ENCODE measurements at regions not wholly inside any gene's neighbourhood (a gene's known extent, or its start where the extent isn't known, plus 50 kb on each side); places are given as distances from the start of the nearest gene placed in this dataset.

- no peak for DNase-seq (ENCODE audit: low spot score)
- intact Hi-C loops (cut with DNase I): no loop called here
These were observed 394.9 kb downstream of the GADD45G start for GRCh38 chr9:89999534-90000370.

DNA sequence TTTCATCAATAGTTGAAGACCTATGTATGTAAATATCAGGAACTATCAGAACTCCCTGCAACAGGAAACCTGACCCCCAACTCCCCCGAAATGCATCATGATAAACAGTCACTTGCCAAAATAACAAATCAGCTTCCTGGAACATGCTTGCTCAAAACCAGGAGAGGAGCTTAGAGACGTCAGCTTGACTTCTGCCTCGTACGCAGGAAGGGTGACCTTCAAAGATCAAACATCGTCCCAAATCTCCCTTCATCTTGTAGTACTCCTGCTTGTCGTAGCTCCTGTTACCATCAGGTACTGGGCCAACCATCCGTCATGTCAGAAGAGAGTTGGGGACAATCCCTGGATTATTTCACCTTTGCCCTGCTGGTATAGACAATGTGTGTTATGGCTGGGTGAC, 396.1 kb downstream of the GADD45G start:
- DNase-seq (ENCODE audit: low spot score): no peak
- intact Hi-C loops (cut with DNase I): no loop called here

- DNase-seq (ENCODE audit: low spot score): no peak
- intact Hi-C loops (cut with DNase I): no loop called here
These were observed 396.9 kb downstream of the GADD45G start for GRCh38 chr9:90001747-90002146.

DNA sequence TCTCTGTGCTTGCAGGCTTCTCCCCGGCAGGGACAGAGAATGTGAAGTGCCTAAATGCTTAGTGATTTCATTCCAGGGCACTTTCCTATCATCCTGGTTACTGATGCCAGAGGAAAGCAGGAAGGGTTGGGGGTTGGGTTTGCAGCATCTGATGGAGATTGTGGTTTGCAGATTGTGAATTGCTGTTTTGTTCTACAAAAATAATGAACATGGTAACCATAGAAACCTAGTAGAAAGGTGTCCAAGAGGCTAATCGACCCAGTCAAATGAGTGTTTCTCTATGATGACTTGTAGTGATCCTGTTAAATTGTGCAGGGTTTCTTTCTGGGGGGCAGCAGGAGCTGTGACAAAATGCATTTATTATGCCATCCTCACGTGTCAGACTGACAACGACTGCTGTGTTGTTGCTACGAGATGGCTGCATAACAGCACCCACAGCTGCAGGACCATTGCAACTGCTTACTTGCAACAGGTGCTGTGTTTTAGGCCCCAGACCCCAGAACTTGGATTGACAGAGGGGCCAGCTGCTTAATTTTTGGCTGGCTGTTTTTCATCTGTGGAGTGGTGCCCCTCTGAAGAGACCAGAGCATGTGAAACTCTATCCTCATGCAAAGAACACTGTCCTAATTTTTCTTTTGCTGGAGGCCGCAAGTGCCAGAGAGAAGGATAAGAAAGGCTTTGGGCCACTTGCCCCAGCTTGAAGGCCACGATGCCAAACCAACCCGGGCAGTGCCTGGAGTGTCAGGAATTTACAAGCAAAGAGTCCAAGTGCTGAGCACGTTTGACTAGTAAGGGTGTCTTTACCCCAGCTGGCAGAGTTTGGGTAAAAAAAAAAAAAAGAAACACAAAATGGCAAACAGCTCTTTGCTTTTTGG, 397.8 kb downstream of the GADD45G start:
- intact Hi-C loops (cut with DNase I): no loop called here
- no peak for DNase-seq (ENCODE audit: low spot score)

- intact Hi-C loops (cut with DNase I): no loop called here
- no peak for DNase-seq (ENCODE audit: low spot score)
These were observed 400.6 kb downstream of the GADD45G start for GRCh38 chr9:90005388-90005787.

GRCh38 chr9:90007516-90008440, 403.0 kb downstream of the GADD45G start:
- no peak for DNase-seq (ENCODE audit: low spot score)
- intact Hi-C loops (cut with DNase I): no loop called here

DNA sequence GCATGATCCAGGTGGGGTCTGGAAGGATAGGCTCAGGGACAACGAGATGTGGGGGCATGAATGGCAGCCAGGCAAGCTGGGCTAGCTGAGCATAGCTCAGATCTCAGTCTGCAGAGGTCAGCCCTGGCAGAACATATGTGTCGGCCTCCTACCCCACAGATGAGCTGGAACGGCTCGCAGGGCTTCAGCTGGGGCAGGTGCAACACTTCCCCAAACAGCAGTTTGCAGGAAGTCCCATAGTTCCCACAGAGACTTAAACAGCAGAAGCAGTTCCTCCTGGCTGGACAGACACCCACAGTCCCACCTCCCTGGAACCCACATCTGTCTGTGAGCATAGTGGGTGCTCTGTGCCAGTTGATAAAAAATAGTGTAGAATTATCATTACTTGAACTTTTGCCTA, 404.6 kb downstream of the GADD45G start:
- no peak for DNase-seq (ENCODE audit: low spot score)

DNA sequence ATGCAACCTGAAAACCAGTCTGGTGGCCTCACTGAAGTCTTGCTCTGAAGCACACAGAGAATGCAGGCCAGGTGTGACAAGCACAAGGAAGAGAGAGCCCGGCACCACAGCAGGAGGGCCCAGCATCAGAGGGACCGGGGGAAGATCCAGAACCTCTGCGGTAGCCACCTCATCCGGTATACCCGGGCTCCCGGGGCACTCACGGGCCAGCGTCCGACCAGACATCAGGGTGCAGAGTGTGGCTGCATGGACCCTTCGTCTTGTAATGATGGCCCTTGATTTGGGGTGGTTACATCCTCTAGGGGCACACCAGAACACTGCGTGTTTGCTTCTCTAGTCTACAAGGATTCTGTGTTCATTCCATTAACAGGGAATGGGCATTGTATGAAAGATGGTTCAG, 406.0 kb downstream of the GADD45G start:
- intact Hi-C loops (cut with DNase I): no loop called here
- no peak for DNase-seq (ENCODE audit: low spot score)

More for the DNA sequence above, 404.6 kb downstream of the GADD45G start:
- intact Hi-C loops (cut with DNase I): no loop called here

- intact Hi-C loops (cut with DNase I): no loop called here
These were observed 408.1 kb downstream of the GADD45G start for GRCh38 chr9:90012949-90013348.

DNA sequence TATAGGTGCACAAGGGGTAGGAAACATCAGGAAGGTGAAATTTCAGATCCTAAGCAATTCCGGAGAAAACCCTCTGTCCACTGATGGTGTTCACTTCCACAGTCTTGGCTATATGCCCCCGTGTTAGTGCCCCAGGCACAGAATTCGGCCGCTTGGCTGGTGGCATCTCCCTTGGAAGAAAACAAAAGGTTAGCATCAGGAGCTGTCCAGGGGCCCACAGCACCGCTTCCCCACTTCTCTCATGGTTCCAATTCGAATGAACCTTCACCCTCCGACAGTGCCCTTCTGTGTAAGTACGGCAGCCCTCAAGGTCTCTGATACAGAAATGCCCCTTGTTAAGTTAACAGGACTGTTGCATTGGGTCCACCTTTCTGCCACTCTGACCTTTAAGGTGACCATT, 409.0 kb downstream of the GADD45G start:
- no peak for DNase-seq (ENCODE audit: low spot score)
- intact Hi-C loops (cut with DNase I): no loop called here

More at GRCh38 chr9:90012949-90013348, 408.1 kb downstream of the GADD45G start:
- DNase-seq (ENCODE audit: low spot score): no peak

DNA sequence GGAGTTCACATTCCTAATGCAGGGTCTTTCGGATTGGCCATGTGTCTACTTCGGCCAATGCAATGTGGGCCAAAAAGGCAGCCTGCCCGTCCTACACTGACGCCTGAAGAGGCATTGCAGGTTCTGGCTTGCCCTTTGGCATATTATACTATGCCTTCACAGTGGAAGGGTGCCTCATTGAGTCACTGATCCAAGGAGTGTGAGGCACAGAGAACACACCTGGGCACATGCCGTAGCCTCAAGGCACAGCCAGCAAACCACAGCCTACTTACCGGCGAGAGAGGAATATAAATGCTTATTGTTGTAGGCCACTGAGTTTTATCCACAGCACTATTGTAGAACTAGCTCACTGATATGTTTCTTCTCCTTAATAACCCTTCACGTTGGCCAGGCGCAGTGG, 409.6 kb downstream of the GADD45G start:
- DNase-seq (ENCODE audit: low spot score): no peak
- intact Hi-C loops (cut with DNase I): no loop called here

DNA sequence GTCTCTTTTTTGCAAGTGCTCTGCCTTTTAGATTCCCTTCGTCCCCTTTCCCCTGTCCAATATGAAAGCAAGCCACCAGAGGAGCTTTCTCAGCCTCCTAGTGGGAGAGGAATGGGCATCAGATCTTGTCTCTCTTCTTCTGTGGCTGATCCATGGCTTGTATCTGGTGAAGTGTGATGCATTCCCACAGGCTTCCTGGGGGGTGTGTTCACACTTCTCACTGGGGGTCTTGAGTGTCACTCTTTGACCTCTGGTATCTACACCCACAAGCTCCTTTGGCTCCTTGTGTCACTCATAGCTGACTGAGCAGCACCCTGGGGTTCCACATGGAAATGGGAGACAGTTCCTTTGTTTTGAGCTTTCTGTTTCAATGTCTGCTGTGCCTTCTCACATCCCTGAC, 411.5 kb downstream of the GADD45G start:
- intact Hi-C loops (cut with DNase I): no loop called here
- DNase-seq (ENCODE audit: low spot score): no peak

DNA sequence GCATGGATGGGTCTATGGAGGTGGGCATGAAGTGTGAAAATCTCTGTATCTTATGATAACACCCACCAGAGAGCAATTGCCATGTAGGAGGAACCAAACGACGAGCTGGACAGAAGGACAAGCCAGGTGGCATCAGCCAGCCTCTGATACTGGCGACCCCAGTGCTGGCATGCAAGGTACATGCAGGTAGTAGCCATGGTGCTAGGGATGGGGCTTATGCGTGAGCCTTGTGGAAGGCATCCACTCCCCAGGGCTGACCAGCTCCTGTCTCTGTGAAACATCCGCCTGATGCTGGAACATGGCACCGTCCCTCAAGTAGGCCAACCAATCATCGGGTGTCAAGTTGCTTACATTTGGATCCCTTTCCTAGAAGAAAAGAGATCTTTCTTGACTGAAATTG, 412.9 kb downstream of the GADD45G start:
- no peak for DNase-seq (ENCODE audit: low spot score)
- intact Hi-C loops (cut with DNase I): no loop called here

DNA sequence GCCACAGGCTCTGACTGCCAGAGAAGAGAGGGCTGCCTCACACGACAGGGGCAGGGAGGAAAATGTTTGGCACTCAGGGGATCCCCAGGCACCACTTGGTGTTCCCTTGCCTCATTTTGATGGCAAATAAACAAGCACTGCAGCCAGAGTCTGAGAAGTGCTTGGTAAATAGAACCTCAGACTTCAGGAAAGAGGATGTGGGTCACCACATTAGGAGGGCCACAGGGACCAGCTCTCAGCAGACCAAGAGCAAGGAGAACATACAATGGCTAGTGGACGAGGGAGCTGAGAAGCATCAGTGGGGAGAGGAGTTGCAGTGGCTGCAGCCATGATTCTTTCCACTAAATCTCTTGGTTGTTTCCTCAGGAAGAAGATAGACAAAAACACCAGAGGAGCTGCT, 413.9 kb downstream of the GADD45G start:
- DNase-seq (ENCODE audit: low spot score): no peak
- intact Hi-C loops (cut with DNase I): no loop called here

GRCh38 chr9:90019626-90020025, 414.8 kb downstream of the GADD45G start:
- intact Hi-C loops (cut with DNase I): no loop called here
- no peak for DNase-seq (ENCODE audit: low spot score)

GRCh38 chr9:90020276-90020871, 415.6 kb downstream of the GADD45G start:
- no peak for DNase-seq (ENCODE audit: low spot score)
- intact Hi-C loops (cut with DNase I): no loop called here

DNA sequence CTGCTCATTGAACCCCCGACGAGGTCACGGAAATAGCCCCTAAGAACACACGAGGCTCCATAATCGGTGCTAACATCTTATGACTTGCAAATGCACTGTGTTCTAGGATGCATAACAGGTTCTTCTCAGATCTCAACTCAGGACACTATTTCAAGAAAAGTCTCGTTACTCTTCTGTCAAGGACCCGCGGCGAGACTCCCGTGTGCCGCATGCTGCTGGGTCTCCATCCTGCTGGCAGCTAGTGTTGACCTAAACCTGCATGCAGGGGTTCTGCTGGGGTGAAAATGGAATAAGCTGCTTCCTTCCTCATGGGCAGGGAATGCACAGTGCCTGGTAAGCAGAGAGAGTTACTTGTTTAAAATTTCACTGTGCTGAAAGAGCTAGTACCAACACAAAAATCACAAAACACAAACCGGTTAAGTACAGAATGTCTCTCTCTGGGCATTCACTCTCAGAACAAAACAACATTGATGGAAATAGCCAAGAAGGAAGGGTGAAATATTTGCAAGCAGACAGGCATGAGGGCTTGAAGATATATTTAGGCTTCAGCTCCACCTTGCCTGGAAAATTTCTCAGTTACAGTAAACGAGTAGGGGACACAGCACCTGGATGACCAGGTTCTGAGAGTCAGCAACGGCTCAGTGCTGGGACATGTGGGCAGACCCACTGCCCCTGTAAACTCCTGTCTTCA, 416.5 kb downstream of the GADD45G start:
- intact Hi-C loops (cut with DNase I): no loop called here
- DNase-seq (ENCODE audit: low spot score): no peak

GRCh38 chr9:90022474-90022873, 417.7 kb downstream of the GADD45G start:
- DNase-seq (ENCODE audit: low spot score): no peak
- intact Hi-C loops (cut with DNase I): no loop called here

- no peak for DNase-seq (ENCODE audit: low spot score)
- intact Hi-C loops (cut with DNase I): no loop called here
These were observed 419.0 kb downstream of the GADD45G start for GRCh38 chr9:90023861-90024260.

Measured in posterior vena cava (tissue), 2 donors.